ENCODE measurements at regions not wholly inside any gene's neighbourhood (a gene's known extent, or its start where the extent isn't known, plus 50 kb on each side); places are given as distances from the start of the nearest gene placed in this dataset.

- TF ChIP-seq SRSF9 (IDR thresholded peaks at IDR 0.05; ENCODE audit: borderline replicate concordance, insufficient read depth, low read depth, low read length, poor library complexity, severe bottlenecking), result no peak
Measured at GRCh38 chr15:87193481-87193880, 1063.1 kb downstream of the NTRK3 start (continued).

GRCh38 chr15:87167706-87168105 is 1088.0 kb downstream of the AGBL1 start:
- Histone ChIP-seq H2AFZ (ENCODE audit: low read length) (no peak overlapping the region), H3K9me3 (ENCODE audit: low read length) (peaks cover 98% of the 10 kb centered on the region), H3K4me3 (replicated peaks in 1 of 3; ENCODE audit: insufficient read depth in 1 of 3, low read depth in 2 of 3, low read length in 3 of 3) (no peak overlapping the region), H3K79me2 (ENCODE audit: insufficient read depth, low read length) (no peaks in the 10 kb centered on the region), H3K27ac (ENCODE audit: extremely low read length, insufficient read depth, low read length) (no peak overlapping the region), H3K36me3 (replicated peaks in 1 of 2; ENCODE audit: control insufficient read depth in 1 of 2, insufficient read depth in 2 of 2, low read length in 2 of 2) (no peaks in the 10 kb centered on the region), H3K27me3 (ENCODE audit: control insufficient read depth in 1 of 2, insufficient read depth in 2 of 2, low read length in 2 of 2) (no peaks in the 10 kb centered on the region), H3K4me1 (ENCODE audit: insufficient read depth, low read length) (no peaks in the 10 kb centered on the region), H4K20me1 (ENCODE audit: insufficient read depth, low read length) (no peaks in the 10 kb centered on the region), H3K9ac (ENCODE audit: insufficient read depth, low read depth, low read length) (no peak overlapping the region), H3K4me2 (ENCODE audit: low read depth, low read length) (no peak overlapping the region)
- FAIRE-seq (no peak), DNase-seq (ENCODE audit: low spot score) (no peak), ATAC-seq (no peak)
- ChIA-PET POLR2A (no interaction called here), CTCF (ENCODE audit: low intra/inter-chr PET ratio, low total read pairs) (no interaction called here)
- in situ Hi-C loops (cut with HindIII; ENCODE audit: extremely low pct_ligation_motif_present, low pct_unique_long_range_greater_than_20kb), result no loop called here
- TF ChIP-seq MED8 (CRISPR knock-in tag; IDR thresholded peaks at IDR 0.05; ENCODE audit: insufficient replicate concordance), result no peak
- no peak for TF ChIP-seq ZNF672 (CRISPR knock-in tag; IDR thresholded peaks at IDR 0.05)
- no peak for TF ChIP-seq ZNF660 (CRISPR knock-in tag; IDR thresholded peaks at IDR 0.05; ENCODE audit: borderline replicate concordance, low read depth)
- no peak for TF ChIP-seq GPN1 (CRISPR knock-in tag; IDR thresholded peaks at IDR 0.05; ENCODE audit: borderline replicate concordance)
- TF ChIP-seq ZNF441 (CRISPR knock-in tag; IDR thresholded peaks at IDR 0.05; ENCODE audit: borderline replicate concordance), result no peak
- TF ChIP-seq DDIT3 (CRISPR knock-in tag; IDR thresholded peaks at IDR 0.05), result no peak
- no peak for TF ChIP-seq ZBTB4 (CRISPR knock-in tag; IDR thresholded peaks at IDR 0.05; ENCODE audit: borderline replicate concordance)
- TF ChIP-seq PPARG (CRISPR knock-in tag; conservative IDR thresholded peaks at IDR 0.05), result no peak
- 0% methylated on average over 1 of the region's 1 CpG for WGBS (ENCODE audit: low lambda C conversion rate)
- no TSS peak for BruUV-seq (replicated peaks)
- intact Hi-C loops (cut with micrococcal nuclease; ENCODE audit: unreplicated experiment), result no loop called here

All from HepG2 (cell line).